ENCODE measurements at regions not wholly inside any gene's neighbourhood (a gene's known extent, or its start where the extent isn't known, plus 50 kb on each side); places are given as distances from the start of the nearest gene placed in this dataset.

- DNase-seq (ENCODE audit: low read depth in 4 of 4, low spot score in 2 of 4): no peak
Observed at GRCh38 chr11:133697603-133698180, 147.6 kb downstream of the SPATA19 start.

DNA sequence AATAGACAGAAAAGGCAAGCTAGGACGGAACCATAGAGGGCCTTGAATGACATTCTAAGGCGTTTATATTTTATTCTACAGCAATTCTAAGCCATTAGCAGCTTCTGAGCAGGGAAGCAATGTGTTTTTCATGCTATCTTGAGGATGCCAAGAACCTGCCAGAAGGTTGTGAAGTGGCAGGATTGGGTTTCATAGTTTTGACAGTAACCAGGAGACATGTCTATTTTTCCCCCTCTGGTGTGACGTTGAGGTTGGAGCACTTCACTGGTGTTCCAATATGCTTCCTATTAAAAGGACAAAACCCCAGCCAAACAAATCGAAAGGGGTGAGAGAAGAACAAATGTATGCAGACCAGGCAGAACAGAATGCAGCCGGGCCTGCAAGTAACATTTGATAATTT, 148.2 kb downstream of the SPATA19 start:
- no peak for DNase-seq (ENCODE audit: low read depth in 4 of 4, low spot score in 2 of 4)

GRCh38 chr11:133695387-133695786, 149.9 kb downstream of the SPATA19 start:
- DNase-seq (ENCODE audit: low read depth in 4 of 4, low spot score in 2 of 4): no peak

DNA sequence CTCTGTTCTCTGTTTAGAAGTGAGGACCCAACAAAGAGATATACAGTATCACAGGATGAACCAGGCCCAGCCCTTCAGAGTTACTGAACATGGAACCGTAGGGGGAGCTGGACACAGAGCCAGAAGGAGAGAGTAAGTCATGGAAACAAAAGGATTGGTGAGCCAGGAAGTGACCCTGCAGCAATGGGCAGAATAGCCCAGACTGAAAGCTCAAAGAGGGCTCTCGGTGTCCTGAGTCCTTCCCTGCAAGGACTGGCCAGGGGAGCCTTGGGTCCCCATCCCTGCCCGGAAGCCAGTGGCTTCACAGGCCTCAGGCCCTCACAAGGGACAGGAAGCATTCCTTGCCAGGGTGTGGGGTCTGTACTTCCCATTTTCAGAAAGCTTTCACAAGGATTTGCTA, 150.6 kb downstream of the SPATA19 start:
- no peak for DNase-seq (ENCODE audit: low read depth in 4 of 4, low spot score in 2 of 4)

DNA sequence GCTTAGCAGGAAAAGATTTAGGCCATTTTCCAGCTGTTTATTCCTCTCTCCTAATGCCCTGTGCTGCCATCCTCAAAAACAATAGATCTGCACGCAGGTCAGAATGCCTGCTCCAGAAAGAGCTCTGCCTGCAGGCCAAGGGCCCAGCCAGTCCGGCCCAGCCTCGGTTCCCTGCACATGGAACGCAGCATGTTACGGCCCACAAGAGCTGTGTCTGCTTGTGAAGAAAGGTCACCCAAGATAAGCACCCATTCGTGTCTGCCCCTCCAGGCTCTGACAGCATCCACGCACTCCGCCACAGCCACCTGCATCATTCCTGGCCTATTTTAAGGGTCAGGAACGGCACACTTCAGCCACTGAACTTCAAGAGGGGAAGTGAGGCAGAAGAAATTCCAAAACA, 152.2 kb downstream of the SPATA19 start:
- no peak for DNase-seq (ENCODE audit: low read depth in 4 of 4, low spot score in 2 of 4)

GRCh38 chr11:133692126-133692934, 153.0 kb downstream of the SPATA19 start:
- no peak for DNase-seq (ENCODE audit: low read depth in 4 of 4, low spot score in 2 of 4)

- DNase-seq (ENCODE audit: low read depth in 4 of 4, low spot score in 2 of 4): no peak
Observed at GRCh38 chr11:133687781-133688180, 155.5 kb upstream of the OPCML start.

- no peak for DNase-seq (ENCODE audit: low read depth in 4 of 4, low spot score in 2 of 4)
Observed at GRCh38 chr11:133681901-133682300, 149.6 kb upstream of the OPCML start.

DNA sequence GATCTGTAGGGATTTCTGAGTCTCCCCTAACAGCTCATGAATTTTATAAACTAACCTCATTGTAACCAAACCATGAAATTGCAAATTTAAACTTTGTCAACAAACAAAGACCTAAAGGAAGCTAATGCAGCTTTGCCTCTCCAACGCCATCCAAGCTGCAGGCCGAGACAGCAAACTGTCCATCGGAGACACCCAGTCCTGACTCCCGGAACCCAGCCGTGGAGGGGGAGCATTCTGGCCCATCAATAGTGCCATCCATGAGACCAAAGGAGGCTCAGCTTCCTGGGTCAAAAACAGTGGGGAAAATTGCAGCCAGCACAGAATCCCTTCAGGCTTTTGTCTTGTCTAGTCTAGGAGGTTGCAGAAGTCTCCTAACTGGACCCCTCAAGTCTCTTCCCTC, 147.6 kb upstream of the OPCML start:
- DNase-seq (ENCODE audit: low read depth in 4 of 4, low spot score in 2 of 4): no peak

DNA sequence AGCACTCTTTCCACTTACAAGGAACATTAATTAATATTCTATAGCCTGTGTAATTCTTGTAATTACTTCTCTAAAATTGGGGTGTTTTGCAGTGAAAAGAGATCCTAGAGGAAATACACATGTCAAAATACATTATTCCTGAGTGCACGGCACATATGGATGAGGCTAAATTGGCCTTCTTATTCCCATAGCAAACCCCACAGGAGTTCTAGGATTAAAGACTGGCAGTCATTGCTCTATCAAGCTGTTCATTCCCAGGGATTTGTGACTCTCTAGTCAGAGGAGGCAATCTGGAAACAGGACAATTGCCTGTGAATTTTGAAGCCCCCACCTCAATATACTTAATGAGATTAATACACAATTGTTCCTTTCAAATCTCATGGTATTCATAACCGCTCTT, 145.9 kb upstream of the OPCML start:
- DNase-seq (ENCODE audit: low read depth in 4 of 4, low spot score in 2 of 4): no peak

DNA sequence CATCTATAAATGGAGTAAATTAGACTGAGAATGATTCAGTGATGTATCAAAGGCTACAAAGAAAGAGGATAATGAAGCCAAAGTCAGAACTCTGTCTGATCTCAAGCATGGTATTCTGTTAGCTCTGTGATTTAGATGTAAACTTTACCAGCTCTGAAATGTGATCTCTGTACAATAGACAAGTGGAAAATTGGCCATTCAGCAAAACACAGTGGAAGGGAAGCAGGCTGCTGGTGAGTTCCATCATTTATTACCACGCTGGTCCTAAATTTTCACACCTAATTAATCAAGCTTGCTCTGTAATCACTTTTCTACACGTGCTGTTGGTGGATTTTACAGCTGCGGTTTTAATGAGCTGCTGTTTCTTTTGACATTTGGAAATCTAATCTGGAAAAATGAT, 145.1 kb upstream of the OPCML start:
- DNase-seq (ENCODE audit: low read depth in 4 of 4, low spot score in 2 of 4): no peak

DNA sequence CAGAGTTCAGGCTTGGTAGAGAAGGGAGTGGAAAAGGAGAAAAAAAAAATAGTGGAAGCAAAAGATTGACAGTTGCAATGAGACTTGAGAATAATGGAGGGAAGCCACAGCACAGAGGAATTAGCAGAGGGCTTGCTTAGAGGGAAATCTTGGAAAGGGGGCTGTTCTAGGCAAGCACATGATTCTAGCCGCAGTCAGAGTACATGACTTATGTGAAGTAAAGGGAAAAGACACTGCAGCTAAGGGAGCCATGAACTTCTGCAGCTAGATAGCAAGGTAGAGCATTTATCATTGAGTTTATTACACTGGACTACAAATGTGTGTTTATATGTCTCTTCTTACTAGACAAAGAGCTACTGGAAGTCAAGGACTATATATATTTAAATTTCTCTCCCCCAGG, 144.0 kb upstream of the OPCML start:
- DNase-seq (ENCODE audit: low read depth in 4 of 4, low spot score in 2 of 4): no peak

DNA sequence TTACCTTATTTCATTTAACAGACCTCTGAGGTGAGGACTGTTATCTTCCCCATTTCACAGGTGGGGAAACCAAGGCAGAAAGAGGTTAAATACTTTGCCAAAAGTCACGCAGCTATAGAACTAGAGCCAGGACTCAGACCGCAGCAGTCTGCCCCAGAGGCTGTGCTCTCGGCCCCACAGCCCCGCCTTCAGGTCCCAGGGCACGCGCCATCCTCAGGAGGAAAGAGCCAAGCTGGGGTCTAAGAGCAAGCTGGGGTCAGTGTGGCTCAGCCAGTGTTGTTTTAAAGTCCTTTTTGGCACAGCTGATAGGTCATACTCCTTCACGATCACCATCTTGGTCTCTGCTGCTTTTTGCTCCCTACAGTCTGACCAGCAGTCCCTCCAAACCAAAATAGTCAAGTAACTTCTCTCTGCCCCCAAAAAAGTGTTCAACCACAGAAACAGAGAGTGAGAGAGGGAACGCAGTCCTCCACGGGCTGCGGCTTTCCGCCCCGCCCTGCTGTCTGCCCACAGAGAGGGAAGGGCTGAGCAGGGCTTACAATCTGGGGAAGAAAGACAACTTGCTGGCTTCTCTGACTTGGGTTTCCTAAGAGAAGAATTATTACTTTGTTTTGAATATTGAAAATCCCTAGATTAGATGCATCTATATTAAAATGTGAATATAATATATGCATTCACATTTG, 137.2 kb upstream of the OPCML start:
- no peak for DNase-seq (ENCODE audit: low read depth in 4 of 4, low spot score in 2 of 4)

DNA sequence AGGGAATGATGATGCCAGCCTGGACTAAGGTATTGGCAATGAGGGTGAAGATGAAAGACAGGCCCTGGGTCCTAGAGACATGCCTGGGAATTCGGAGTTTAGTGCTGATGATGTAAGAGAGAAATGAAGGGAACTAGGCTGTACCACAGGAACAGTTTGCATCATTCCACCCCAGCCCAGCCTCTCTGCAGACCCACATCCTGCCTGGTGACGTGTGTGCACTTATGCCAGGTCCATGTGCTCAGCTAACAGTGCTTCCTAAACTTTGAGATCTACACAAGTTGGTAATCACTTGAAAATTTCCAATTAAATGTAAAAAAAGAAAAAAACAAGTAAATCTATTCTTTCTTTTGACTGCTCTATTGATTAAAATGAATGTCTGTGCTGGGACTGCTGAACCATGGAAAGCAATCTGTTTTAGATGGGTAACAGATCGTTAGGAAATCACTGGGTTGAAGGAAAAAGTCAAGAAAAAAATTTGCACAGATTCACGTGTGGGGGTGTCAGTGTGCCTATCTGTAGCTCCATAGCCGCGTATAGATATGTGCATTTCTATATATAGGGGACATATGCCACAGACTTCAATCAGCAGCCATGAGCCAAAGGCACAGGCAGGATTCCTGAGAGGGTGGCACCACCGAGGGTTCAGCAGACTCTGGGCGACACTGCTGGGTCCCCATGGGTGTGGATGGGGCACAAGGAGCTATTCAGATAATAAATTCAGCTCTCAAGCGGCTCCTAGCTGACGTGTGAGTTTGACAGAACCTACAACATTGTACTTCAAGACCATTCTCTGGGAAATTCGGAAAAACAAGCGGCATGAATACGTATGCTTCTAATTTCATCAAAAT, 131.1 kb upstream of the OPCML start:
- DNase-seq (ENCODE audit: low read depth in 4 of 4, low spot score in 2 of 4): no peak

GRCh38 chr11:133661846-133662245, 129.5 kb upstream of the OPCML start:
- DNase-seq (ENCODE audit: low read depth in 4 of 4, low spot score in 2 of 4): no peak

DNA sequence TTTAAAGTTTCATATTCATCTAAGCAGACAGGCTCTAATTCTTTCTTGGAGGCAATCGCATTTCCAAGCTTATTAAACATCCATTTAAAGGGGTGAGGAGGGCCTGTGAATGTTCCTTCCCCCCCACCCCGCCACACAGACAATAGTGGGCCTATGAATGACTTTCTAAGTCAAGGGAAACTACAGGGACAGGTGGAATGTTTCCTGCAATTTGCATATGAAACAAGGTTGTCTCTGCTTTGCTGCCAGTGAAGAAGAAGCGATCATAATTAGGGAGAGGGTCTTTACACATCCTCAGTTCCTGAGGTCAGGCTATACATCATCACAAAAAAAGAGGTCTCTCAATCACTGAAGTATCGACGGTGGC, 127.9 kb upstream of the OPCML start:
- no peak for DNase-seq (ENCODE audit: low read depth in 4 of 4, low spot score in 2 of 4)

DNA sequence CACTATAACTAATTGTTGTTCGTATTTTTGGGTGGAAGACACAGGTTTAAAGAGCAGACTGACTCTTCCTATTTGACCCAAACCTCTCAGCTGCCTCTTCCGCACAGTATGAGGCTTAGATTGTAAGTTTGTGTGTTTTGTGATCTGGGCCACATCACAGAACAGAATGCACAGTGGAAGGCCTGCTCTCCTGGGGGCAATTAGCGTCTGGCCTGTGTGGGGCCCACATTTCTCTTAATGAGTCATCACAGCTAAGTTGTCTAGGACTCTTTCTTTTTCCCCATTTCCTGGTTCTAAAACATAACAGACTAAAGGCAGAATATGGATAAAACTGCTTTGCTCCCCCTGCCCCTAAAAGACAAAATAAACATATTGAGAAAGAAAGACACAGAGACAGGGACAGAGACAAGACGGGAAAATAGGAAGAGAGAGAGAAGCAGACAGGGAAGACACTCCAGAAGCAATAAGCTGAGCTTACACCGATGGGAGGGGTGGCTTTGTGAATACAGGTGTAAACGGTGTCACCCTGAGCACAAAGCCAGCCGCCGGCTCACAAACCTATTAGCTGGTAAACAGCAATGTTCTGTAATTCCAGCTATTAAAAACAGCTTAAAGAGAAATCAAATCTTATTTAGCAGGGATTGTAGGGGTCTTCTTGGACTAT, 127.4 kb upstream of the OPCML start:
- no peak for DNase-seq (ENCODE audit: low read depth in 4 of 4, low spot score in 2 of 4)

GRCh38 chr11:133657054-133657453, 124.8 kb upstream of the OPCML start:
- DNase-seq (ENCODE audit: low read depth in 4 of 4, low spot score in 2 of 4): no peak

DNA sequence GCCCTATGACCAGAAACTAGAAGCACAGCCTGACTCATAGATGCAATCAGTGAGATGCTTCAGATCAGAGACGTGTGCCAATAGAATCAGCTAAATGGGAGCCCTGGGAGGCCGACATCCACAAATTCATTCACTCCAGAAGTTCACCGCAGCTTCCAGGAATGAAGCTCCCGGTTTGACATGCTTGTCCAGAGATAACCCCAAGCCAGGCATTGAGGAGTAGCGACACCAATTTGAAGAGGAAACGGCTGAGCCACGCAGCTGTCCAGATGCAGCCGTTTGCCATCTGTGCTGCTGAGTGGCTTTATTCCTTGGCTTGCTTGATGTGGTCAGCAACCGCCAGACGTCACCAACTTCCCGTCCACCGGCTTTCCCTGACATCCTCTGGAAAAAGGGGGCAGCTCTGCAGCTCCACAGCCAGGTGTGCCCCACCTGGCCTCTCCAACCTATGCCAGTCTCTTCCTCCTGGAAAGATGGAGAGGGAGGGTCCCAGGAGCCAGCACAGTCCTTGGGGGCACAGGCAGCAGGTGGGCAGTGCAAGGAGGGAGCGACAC, 123.9 kb upstream of the OPCML start:
- no peak for DNase-seq (ENCODE audit: low read depth in 4 of 4, low spot score in 2 of 4)

DNA sequence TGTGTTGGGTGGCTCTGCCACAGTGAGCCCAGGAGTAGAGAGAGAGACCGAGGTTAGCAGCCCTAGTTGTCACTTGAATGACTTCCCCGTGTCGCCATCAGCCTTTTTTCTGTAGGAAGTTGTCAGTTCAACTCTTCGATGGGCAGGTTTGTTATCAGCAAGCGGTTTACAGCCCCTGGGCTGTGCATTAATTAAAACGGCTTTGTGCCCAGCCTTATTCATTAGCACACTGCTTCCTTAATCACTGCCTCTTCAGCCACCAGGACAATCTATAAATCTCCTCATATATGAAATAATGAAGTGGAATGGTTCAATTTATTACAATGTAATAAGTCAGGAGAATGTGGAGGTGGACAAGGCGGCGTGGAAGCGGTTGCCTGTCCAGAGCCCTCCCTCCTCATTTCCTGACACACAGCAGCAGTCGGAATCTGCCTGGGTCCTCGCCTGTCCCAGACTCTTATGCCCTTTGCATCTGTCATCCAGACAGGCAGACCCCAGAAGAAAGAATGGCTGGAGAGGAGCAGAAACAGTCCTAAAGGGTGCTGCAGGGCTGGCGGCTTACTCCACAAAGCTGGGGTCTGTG, 122.4 kb upstream of the OPCML start:
- no peak for DNase-seq (ENCODE audit: low read depth in 4 of 4, low spot score in 2 of 4)

Data from left renal cortex interstitium (tissue), 4 donors.